Activated CD8-positive, alpha-beta memory T cell treated with anti-CD3 and anti-CD28 coated beads for 48 hours (primary cell): ENCODE measurements at regions not wholly inside any gene's neighbourhood (a gene's known extent, or its start where the extent isn't known, plus 50 kb on each side); places are given as distances from the start of the nearest gene placed in this dataset.
"Not testable (repeated sequence)": the region's sequence is repeated elsewhere in the genome, so short reads cannot be mapped to it uniquely, and the experiment has no call there.

Source experiments
- DNase-seq, 3 experiments: peaks; one replicate each; pipeline ENCODE4 v3.0.0-alpha.2; 2020; ENCODE audit warnings: low read depth in 2 of 3, low spot score in 2 of 3

- DNase-seq: no peak
These were observed 1067.2 kb upstream of the GYPC start for GRCh38 chr2:125588780-125589179.

GRCh38 chr2:125591954-125592353 is 1064.0 kb upstream of the GYPC start:
- no peak for DNase-seq

GRCh38 chr2:125593036-125593435 is 1062.9 kb upstream of the GYPC start:
- no peak for DNase-seq

GRCh38 chr2:125596612-125597011 is 1059.3 kb upstream of the GYPC start:
- DNase-seq: no peak

DNA sequence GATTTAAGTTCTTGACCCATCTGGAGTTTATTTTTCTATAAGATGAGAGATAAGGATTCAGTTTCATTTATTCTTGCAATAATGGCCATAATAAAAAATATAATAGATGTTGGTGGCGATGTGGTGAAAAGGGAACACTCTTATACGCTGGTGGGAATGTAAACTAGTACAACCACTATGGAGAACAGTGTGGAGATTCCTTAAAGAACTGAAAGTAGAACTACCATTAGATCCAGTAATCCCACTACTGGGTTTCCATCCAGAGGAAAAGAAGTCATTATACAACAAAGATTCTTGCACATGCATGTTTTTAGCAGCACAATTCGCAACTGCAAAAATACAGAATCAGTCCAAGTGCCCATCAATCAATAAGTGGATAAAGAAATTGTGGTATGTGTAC is 1040.5 kb upstream of the GYPC start:
- no peak for DNase-seq

DNA sequence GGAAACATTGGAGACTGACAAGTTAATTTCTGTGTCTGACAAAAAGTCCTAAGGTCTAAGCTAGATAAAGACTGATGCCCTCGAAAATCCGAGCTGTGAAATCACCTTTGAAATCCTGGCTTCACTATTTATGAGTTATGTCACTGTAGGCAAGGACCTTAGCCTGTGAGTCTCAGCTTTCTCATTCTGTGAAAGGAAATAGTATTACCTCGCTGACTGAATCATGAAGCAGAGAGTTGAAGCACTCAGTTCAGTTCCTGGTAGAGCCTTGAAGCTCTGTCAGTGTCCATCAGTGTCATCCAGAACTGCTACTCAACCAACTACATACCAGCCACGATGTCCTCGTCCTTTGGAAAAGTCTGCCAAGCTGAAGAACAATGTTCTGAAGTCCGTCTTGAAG is 1025.6 kb upstream of the GYPC start:
- no peak for DNase-seq

DNA sequence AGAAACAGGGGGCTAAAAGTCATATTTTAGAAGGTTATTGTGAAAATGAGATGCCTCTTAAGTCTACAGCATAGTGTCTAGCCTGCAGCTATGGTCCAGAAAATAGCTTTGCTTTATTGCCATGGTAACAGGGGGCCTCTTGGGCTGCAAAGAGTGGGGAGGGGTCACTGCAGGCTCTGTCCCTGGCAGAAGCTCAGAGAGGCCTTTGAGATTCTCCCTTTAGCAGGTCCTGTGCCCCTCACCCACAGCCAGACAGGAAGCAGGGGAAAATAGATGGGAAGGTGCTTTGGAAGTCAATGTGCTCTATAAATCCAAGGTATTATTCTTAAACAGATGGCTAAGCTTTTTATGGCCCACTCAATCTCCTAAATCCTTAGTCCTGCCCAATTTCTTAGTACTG is 1021.3 kb upstream of the GYPC start:
- DNase-seq: no peak

GRCh38 chr2:125638345-125638744 is 1017.6 kb upstream of the GYPC start:
- DNase-seq: no peak

GRCh38 chr2:125642032-125642431 is 1013.9 kb upstream of the GYPC start:
- no peak for DNase-seq

DNA sequence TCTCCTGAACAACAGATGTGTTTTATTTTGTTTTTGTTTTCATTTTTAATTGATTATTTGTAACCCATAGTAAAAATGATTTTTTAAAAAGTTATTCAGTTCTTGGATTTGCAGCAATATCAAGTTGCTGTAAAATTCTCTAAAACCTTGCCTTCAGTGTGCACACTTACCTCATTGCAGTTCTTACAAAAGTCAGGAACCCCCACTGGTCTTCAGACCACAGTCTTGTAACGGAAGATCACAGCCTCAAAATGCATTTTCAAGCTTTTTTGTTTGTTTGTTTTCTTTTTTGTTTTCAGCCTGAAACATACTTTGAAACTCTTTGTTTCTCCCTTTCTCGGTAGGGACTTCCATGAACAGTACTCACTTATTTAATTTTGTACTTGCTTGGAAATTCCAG is 1012.8 kb upstream of the GYPC start:
- DNase-seq: no peak

- DNase-seq: no peak
These were observed 1012.4 kb upstream of the GYPC start for GRCh38 chr2:125643585-125643984.

GRCh38 chr2:125644257-125644656 is 1011.7 kb upstream of the GYPC start:
- no peak for DNase-seq

- no peak for DNase-seq
These were observed 1003.7 kb upstream of the GYPC start for GRCh38 chr2:125652280-125652679.

DNA sequence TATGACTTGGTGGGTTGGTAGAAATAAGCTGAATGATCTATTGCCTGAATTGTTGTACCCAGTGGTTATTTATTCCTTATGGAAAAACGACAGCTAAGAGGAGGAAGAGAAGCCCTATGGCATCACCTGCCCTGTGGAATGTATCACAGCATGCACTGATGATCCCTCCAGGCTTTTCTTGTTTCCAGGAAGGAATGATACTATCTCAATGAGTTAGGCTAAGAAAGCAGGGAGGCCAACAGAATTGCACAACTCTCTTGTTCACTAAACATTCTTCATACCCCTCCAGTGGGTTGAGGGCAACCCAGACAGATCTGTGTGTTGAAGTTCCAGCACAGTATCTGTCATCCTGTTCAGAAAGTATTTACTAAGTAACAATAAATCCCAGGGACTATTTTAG is 1001.7 kb upstream of the GYPC start:
- DNase-seq: no peak

DNA sequence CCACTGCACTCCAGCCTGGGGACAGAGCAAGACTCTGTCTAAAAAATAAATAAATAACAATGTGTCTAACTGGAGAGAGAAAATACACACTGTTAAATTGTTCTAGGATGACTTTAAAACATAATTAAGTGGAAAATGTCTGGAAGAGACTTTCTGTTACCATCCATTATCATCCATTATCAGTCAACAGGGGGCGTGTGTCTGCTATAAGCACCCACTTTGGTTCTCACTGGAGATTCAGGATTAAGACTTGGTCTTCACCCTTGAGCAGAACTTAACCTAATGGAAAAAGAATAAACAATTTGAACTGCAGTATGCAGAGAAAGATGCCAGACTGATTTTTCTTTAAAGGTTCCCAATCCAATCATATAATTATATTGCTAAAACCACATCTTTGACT is 999.8 kb upstream of the GYPC start:
- DNase-seq: no peak

- no peak for DNase-seq
These were observed 997.4 kb upstream of the GYPC start for GRCh38 chr2:125658583-125658982.

DNA sequence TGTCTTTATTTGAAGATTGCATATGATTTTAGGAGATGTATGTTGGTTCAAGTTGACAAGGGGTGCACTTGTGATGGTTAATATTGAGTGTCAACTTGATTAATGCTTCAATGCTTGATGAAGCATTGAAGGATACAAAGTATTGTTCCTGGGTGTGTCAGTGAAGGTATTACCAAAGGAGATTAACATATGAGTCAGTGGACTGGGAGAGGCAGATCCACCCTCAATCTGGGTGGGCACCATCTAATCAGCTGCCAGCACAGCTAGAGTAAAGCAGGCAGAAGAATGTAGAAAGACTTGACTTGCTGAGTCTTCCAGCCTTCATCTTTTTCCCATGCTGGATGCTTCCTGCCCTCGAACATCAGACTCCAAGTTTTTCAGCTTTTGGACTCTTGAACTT is 995.6 kb upstream of the GYPC start:
- not testable (repeated sequence) for DNase-seq

- no peak for DNase-seq
These were observed 988.3 kb upstream of the GYPC start for GRCh38 chr2:125667630-125668029.

DNA sequence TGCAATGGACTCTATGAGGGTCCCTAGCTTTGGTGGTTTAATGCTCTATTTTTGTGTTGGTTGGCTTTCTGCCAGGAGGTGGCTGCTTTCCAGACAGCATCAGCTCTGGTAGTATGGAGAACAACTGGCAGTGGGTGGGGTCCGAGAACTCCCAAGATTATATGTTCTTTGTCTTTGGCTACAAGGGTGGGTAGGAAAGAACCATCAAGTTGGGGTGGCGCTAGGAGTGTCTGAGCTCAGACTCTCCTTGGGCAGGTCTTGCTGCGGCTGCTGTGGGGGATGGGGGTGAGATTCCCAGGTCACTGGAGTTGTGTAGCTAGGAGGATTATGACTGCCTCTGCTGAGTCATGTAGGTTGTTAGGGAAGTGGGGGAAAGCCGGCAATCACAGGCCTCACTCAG is 976.1 kb upstream of the GYPC start:
- no peak for DNase-seq

- no peak for DNase-seq
These were observed 975.1 kb upstream of the GYPC start for GRCh38 chr2:125680809-125681208.

DNA sequence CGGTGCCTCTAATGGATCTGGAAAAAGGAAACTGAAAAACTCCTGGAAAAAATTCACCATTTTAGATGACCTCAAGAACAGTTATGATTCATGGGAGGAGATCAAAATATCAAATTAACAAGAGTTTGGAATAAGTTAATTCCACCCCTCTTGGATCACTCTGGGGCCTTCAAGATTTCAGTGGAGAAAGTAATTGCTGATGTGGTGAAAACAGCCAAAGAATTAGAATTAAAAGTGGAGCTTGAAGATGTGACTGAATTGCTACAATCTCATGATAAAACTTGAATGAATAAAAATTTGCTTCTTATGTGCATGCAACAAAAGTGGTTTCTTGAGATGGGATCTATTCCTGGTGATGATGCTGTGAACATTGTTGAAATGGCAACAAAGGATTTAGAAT is 974.4 kb upstream of the GYPC start:
- DNase-seq: no peak

- no peak for DNase-seq
These were observed 973.8 kb upstream of the GYPC start for GRCh38 chr2:125681976-125682805.

- no peak for DNase-seq
These were observed 971.7 kb upstream of the GYPC start for GRCh38 chr2:125684256-125684655.
